NCI-H2171 treated with DMSO at 0.1 percent for 48 hours (cell line): ENCODE measurements at regions not wholly inside any gene's neighbourhood (a gene's known extent, or its start where the extent isn't known, plus 50 kb on each side); places are given as distances from the start of the nearest gene placed in this dataset.
"Not testable (repeated sequence)": the region's sequence is repeated elsewhere in the genome, so short reads cannot be mapped to it uniquely, and the experiment has no call there.

Experiments
- DNase-seq: peaks from one replicate; lab custom pipeline; 2025; lab: John Stamatoyannopoulos, UW

DNA sequence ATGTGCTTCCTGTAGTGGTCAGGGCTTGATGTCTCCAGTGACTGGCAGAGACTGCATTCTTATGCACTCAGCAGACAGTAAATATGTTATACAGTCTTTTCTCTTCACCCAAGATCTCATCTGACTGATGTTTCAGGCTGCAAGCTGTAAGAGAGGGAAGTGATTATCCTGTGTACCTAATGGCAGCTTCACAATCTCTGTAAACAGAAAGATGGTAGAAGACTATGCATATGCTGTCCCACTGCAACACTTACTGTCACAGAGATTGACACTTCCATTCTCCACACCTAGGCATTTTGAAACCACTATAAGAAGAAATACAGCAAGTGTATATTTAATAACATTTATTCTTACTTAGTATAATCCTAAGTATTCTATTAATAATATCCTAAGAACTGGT lies 97.6 kb upstream of the ANXA1 start:
- no peak for DNase-seq

GRCh38 chr9:73053543-73053942 lies 98.1 kb upstream of the ANXA1 start:
- DNase-seq, result no peak

- no peak for DNase-seq
Observed at GRCh38 chr9:73050887-73051550, 98.2 kb upstream of the ALDH1A1 start.

DNA sequence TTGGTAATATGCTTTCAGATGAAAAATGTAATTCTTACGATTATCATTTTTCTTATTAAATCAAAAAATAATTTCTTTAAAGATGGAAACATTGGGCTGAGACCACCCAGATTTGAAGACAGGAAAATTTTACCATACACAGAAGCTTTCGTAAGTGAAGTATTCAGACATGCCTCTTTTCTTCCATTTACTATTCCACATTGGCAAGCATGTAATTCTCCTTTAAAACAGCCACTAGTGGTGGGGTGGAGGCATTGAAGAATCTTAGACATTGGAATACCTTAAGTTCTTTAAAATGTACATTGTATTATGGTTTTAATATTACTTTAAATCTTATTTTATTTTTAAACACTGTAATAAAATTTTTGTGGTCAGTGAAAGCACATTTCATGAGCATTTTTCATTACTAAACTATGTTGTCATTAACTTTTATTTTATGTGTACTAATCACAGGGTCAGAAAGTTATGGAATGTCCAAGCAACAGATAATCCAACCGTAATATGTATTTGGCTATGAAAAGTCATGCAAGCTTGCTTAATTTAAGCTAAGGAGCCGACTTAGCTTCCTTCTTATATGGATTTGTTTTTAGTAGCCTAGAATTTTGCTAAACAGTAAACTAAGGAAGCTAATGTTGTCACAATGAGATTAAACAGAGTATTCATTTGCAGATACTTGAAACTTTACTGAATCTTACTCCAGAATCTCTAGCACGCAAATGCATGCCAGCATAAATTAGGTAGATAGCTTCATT lies 97.4 kb upstream of the ALDH1A1 start:
- DNase-seq, result no peak

GRCh38 chr9:73049280-73049679 lies 96.4 kb upstream of the ALDH1A1 start:
- no peak for DNase-seq

DNA sequence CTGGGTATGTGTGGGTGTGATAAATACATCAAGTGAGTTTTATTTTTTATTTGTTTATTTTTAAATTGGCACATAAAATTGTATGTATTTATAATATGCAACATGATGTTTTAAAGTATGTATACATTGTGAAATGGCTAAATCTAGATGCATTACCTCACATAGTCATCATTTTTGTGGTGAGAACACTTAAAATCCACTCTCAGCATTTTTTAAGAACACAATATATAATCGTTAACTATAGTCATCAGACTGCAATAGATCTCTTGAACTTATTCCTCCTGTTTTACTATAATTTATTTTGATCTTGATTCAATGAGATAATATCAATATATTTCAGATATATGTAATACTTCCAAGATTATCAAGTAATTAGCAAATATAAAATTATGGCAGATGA lies 93.9 kb upstream of the ALDH1A1 start:
- no peak for DNase-seq

- DNase-seq, result not testable (repeated sequence)
Observed at GRCh38 chr9:73044776-73045175, 91.9 kb upstream of the ALDH1A1 start.

GRCh38 chr9:73042155-73042554 lies 89.3 kb upstream of the ALDH1A1 start:
- no peak for DNase-seq

- no peak for DNase-seq
Observed at GRCh38 chr9:73039271-73040263, 86.7 kb upstream of the ALDH1A1 start.

- DNase-seq, result no peak
Observed at GRCh38 chr9:73038613-73039012, 85.8 kb upstream of the ALDH1A1 start.

GRCh38 chr9:73038089-73038509 lies 85.2 kb upstream of the ALDH1A1 start:
- no peak for DNase-seq

GRCh38 chr9:73037613-73038012 lies 84.8 kb upstream of the ALDH1A1 start:
- DNase-seq, result no peak

GRCh38 chr9:73034962-73035361 lies 82.1 kb upstream of the ALDH1A1 start:
- DNase-seq, result no peak

DNA sequence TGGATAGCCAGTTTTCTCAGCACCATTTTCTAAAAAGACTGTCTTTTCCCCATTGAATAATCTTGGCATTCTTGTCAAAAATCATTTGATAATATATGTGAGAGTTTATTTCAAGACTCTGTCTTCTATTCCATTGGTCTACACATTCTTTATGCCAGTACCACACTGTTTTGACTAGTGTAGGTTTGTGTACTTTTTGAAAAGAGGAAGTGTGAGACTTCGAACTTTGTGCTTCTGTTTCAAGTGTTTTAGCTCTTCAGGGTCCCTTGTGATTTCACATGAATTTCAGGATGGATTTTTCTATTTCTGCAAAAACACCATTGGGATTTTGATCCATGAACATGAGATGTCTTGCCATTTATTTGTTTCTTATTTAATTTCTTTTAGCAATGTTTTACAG lies 78.5 kb upstream of the ALDH1A1 start:
- no peak for DNase-seq

- DNase-seq, result no peak
Observed at GRCh38 chr9:73030370-73031030, 77.6 kb upstream of the ALDH1A1 start.

- DNase-seq, result no peak
Observed at GRCh38 chr9:73029346-73029745, 76.5 kb upstream of the ALDH1A1 start.

GRCh38 chr9:73026375-73026774 lies 73.5 kb upstream of the ALDH1A1 start:
- no peak for DNase-seq

DNA sequence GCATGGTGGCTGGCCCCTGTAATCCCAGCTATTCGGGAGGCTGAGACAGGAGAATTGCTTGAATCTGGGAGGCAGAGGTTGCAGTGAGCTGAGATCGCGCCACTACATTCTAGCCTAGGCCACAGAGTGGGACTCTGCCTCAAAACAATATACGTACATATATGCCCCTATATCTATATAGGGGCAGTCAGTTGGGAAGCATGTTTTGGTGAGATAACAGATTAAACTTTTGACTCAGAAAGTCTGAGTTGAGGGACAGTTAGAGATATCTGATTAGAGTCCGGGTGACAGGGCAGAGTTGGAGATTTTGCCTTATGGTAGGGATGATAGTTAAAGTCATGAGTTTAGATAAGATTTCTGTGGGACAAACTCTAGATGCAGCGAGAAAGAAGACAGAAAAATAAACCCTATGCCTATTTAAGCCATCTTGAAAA lies 71.8 kb upstream of the ALDH1A1 start:
- DNase-seq, result no peak

DNA sequence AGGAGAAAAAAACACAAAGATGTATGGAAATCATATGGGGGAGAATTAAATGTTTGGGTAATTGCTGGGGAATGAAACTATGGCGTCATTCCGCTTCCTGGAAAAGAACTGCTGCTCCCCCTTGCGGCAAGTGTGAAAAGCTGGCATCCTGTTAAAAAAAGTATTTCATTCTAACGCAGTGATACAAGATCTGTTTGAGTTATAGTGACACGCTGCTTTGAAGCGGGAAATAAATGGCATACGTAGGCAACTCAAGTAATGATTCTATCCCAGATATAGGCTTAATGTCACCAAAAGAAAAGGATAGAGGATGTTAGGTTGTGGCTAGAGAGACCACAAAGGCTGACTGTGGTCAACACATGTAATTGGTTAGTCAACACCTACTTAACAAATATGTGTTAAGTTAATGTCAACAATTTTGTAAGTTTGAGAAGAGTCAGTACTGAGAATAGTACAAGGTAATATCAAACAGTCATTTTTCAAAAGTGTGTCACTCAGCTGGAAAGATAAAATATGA lies 70.2 kb upstream of the ALDH1A1 start:
- peak; percentile 51 for DNase-seq

DNA sequence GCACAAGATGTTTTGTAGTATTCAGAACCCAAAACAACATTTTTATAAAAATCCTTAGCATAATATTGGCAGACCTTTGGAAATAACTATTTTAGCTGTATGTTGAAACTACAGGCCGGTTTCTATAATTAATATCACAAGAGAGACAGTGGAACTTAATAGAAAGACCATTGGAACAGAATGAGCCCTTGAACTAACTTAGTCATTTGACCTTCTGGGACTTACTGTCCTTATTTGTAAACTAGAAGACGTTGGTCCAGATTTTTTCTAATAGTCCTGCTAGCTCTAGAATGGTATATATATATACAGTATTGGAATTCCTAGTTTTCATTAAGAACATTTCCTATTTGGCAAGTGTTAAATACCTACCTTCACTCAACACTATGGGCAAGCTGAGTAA lies 69.5 kb upstream of the ALDH1A1 start:
- no peak for DNase-seq

GRCh38 chr9:73020877-73021276 lies 68.0 kb upstream of the ALDH1A1 start:
- no peak for DNase-seq

GRCh38 chr9:73014011-73014410 lies 61.2 kb upstream of the ALDH1A1 start:
- DNase-seq, result no peak
